Kidney epithelial cell (primary cell): ENCODE measurements at regions not wholly inside any gene's neighbourhood (a gene's known extent, or its start where the extent isn't known, plus 50 kb on each side); places are given as distances from the start of the nearest gene placed in this dataset.

ENCODE experiments used
- DNase-seq: peaks from one replicate; pipeline ENCODE4 v3.0.0-alpha.2; 2010; ENCODE audit warnings: low read depth
- H3K27me3 ChIP-seq: 2 replicates; pipeline ENCODE4 v1.6.0; 2011; ENCODE audit warnings: low read length; ENCODE audit not compliant: control insufficient read depth, insufficient read depth
- H3K36me3 ChIP-seq: 2 replicates; pipeline ENCODE4 v1.5.1; 2011; ENCODE audit warnings: low read length; ENCODE audit not compliant: control insufficient read depth, insufficient read depth
- H3K4me3 ChIP-seq: 2 replicates; pipeline ENCODE4 v1.5.1; 2011; ENCODE audit warnings: low read depth, mild to moderate bottlenecking, control low read depth, low read length
- CTCF ChIP-seq: IDR thresholded peaks from 2 replicates; pipeline ENCODE4 v1.5.1; 2011; ENCODE audit warnings: mild to moderate bottlenecking, moderate library complexity, low read length, control low read depth, inconsistent platforms; ENCODE audit not compliant: insufficient read depth, poor library complexity, severe bottlenecking

- no peaks in the 10 kb centered on the region for H3K27me3 ChIP-seq
- DNase-seq, result no peak
- TF ChIP-seq CTCF, result no peak
- no peaks in the 10 kb centered on the region for H3K36me3 ChIP-seq
- no peak overlapping the region for H3K4me3 ChIP-seq
These were observed 456.7 kb downstream of the SOX11 start for GRCh38 chr2:6148882-6149281.

GRCh38 chr2:6159606-6160005 lies 467.4 kb downstream of the SOX11 start:
- no peak for DNase-seq
- no peak for TF ChIP-seq CTCF
- Histone ChIP-seq H3K36me3 (no peaks in the 10 kb centered on the region), H3K4me3 (no peak overlapping the region), H3K27me3 (no peaks in the 10 kb centered on the region)

DNA sequence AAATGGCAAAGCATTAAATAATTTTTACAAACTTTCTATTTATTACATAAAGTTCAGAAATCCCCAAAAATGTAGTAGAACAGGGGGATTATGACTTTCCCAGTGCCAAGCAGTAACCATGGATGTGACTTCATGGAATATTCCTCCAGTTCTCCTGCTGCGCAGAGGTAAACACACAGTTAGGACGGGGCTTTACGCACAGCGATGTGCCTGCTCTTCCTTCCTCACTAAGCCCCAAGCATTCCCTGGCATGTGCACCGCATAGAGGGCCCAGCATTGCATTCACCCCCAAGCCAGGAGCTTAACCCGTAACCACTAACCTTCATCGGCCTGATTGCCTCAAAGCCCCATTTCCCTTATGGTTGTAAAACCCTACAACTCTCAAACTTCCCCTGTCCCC lies 471.7 kb downstream of the SOX11 start:
- Histone ChIP-seq H3K4me3 (no peak overlapping the region), H3K27me3 (no peaks in the 10 kb centered on the region), H3K36me3 (no peaks in the 10 kb centered on the region)
- no peak for TF ChIP-seq CTCF
- DNase-seq, result no peak

- Histone ChIP-seq H3K4me3 (no peak overlapping the region), H3K36me3 (no peaks in the 10 kb centered on the region), H3K27me3 (no peaks in the 10 kb centered on the region)
- TF ChIP-seq CTCF, result no peak
- DNase-seq, result no peak
These were observed 473.0 kb downstream of the SOX11 start for GRCh38 chr2:6164986-6165747.

GRCh38 chr2:6167592-6168138 lies 475.5 kb downstream of the SOX11 start:
- no peak for TF ChIP-seq CTCF
- no peak overlapping the region for H3K4me3 ChIP-seq
- H3K36me3 ChIP-seq, result no peaks in the 10 kb centered on the region
- DNase-seq, result no peak
- H3K27me3 ChIP-seq, result no peaks in the 10 kb centered on the region

- H3K4me3 ChIP-seq, result no peak overlapping the region
- TF ChIP-seq CTCF, result no peak
- DNase-seq, result no peak
- no peaks in the 10 kb centered on the region for H3K27me3 ChIP-seq
- no peaks in the 10 kb centered on the region for H3K36me3 ChIP-seq
These were observed 476.3 kb downstream of the SOX11 start for GRCh38 chr2:6168485-6168884.
